ENCODE measurements at regions not wholly inside any gene's neighbourhood (a gene's known extent, or its start where the extent isn't known, plus 50 kb on each side); places are given as distances from the start of the nearest gene placed in this dataset.

GRCh38 chr6:170008294-170008785, 256.9 kb downstream of the ERMARD start:
- no peaks in the 10 kb centered on the region for H3K36me3 ChIP-seq (ENCODE audit: control insufficient read depth in 2 of 2, extremely low read depth in 1 of 2, insufficient read depth in 2 of 2, low read length in 2 of 2)
- CTCF ChIA-PET, result interaction anchor here (0.8 to 1.4 kb wide), 2 partner anchors 12 to 176 kb away, joined by 3 to 4 read pairs; no protein-coding TSS in a partner anchor
- H3K9ac ChIP-seq (replicated peaks; ENCODE audit: extremely low read depth, insufficient read depth, low read length), result no peak overlapping the region
- POLR2A ChIA-PET, result no interaction called here
- H3K9me3 ChIP-seq (replicated peaks; ENCODE audit: control insufficient read depth, insufficient read depth, low read length), result no peaks in the 10 kb centered on the region
- no peak for TF ChIP-seq POLR2A (IDR thresholded peaks at IDR 0.05; ENCODE audit: low read depth, low read length)
- no peak overlapping the region for H3K4me2 ChIP-seq (ENCODE audit: insufficient read depth, low read length)
- BruUV-seq (replicated peaks), result no TSS peak
- no peak for FAIRE-seq
- H2AFZ ChIP-seq (ENCODE audit: low read depth, low read length), result no peak overlapping the region
- H3K27me3 ChIP-seq (ENCODE audit: control insufficient read depth in 2 of 2, insufficient read depth in 2 of 2, low read length in 2 of 2), result peaks cover 13 to 22% of the 10 kb centered on the region in 2 experiments
- dilution Hi-C loops (cut with MboI; ENCODE audit: extremely low pct_ligation_motif_present, low sequenced_read_pairs) (no loop called here), intact Hi-C loops (cut with micrococcal nuclease) (no loop called here)
- H3K9me1 ChIP-seq (replicated peaks; ENCODE audit: control insufficient read depth, extremely low read depth, insufficient read depth, low read length), result no peaks in the 10 kb centered on the region
- H3K27ac ChIP-seq (ENCODE audit: insufficient read depth, low read depth, low read length), result no peak overlapping the region
- H3K4me1 ChIP-seq (ENCODE audit: control insufficient read depth, extremely low read depth, insufficient read depth, low read length), result no peaks in the 10 kb centered on the region
- no peak overlapping the region for H3K4me3 ChIP-seq (replicated peaks in 1 of 3; ENCODE audit: insufficient read depth in 1 of 3, low read depth in 1 of 3, low read length in 3 of 3)
- H3K79me2 ChIP-seq (ENCODE audit: control insufficient read depth, insufficient read depth, low read length), result no peaks in the 10 kb centered on the region
- H4K20me1 ChIP-seq (replicated peaks; ENCODE audit: control insufficient read depth, extremely low read depth, insufficient read depth, low read length), result no peaks in the 10 kb centered on the region
- no peak for DNase-seq (ENCODE audit: low read depth, low spot score)

- H3K36me3 ChIP-seq (ENCODE audit: control insufficient read depth in 2 of 2, extremely low read depth in 1 of 2, insufficient read depth in 2 of 2, low read length in 2 of 2), result no peaks in the 10 kb centered on the region
- no peak overlapping the region for H3K4me3 ChIP-seq (replicated peaks in 1 of 3; ENCODE audit: insufficient read depth in 1 of 3, low read depth in 1 of 3, low read length in 3 of 3)
- TF ChIP-seq EZH2 (IDR thresholded peaks at IDR 0.05; ENCODE audit: borderline replicate concordance, low read depth, low read length, severe bottlenecking) (no peak), MYC (IDR thresholded peaks at IDR 0.05; ENCODE audit: low read depth, low read length) (no peak), GATA2 (IDR thresholded peaks at IDR 0.05; ENCODE audit: insufficient read depth, insufficient read length, low read depth, low read length) (no peak), CTCF (IDR thresholded peaks at IDR 0.05; ENCODE audit: extremely low read depth in 1 of 2, insufficient read depth in 1 of 2, low read depth in 1 of 2, low read length in 2 of 2) (no peak), MAX (IDR thresholded peaks at IDR 0.05; ENCODE audit: insufficient read depth, insufficient read length) (no peak), POLR2AphosphoS5 (IDR thresholded peaks at IDR 0.05; ENCODE audit: insufficient read depth, low read depth, low read length) (no peak), JUN (IDR thresholded peaks at IDR 0.05; ENCODE audit: borderline replicate concordance, insufficient read depth, insufficient read length, low read depth) (no peak), POLR2A (IDR thresholded peaks at IDR 0.05; ENCODE audit: low read depth, low read length) (no peak), FOS (IDR thresholded peaks at IDR 0.05; ENCODE audit: borderline replicate concordance, insufficient read depth, low read length) (no peak)
- no peak overlapping the region for H3K9ac ChIP-seq (replicated peaks; ENCODE audit: extremely low read depth, insufficient read depth, low read length)
- no peaks in the 10 kb centered on the region for H3K79me2 ChIP-seq (ENCODE audit: control insufficient read depth, insufficient read depth, low read length)
- no peak overlapping the region for H2AFZ ChIP-seq (ENCODE audit: low read depth, low read length)
- intact Hi-C loops (cut with micrococcal nuclease), result no loop called here
- no peak overlapping the region for H3K4me2 ChIP-seq (ENCODE audit: insufficient read depth, low read length)
- no peaks in the 10 kb centered on the region for H4K20me1 ChIP-seq (replicated peaks; ENCODE audit: control insufficient read depth, extremely low read depth, insufficient read depth, low read length)
- no peaks in the 10 kb centered on the region for H3K9me1 ChIP-seq (replicated peaks; ENCODE audit: control insufficient read depth, extremely low read depth, insufficient read depth, low read length)
- H3K27me3 ChIP-seq (ENCODE audit: control insufficient read depth in 2 of 2, insufficient read depth in 2 of 2, low read length in 2 of 2), result peaks cover 11 to 19% of the 10 kb centered on the region in 2 experiments
- dilution Hi-C loops (cut with MboI; ENCODE audit: extremely low pct_ligation_motif_present, low sequenced_read_pairs), result no loop called here
- no peak overlapping the region for H3K27ac ChIP-seq (ENCODE audit: insufficient read depth, low read depth, low read length)
- ChIA-PET CTCF (interaction anchor here (0.8 to 1.4 kb wide), 2 partner anchors 12 to 176 kb away, joined by 3 to 4 read pairs; no protein-coding TSS in a partner anchor), POLR2A (no interaction called here)
- FAIRE-seq, result no peak
- H3K4me1 ChIP-seq (ENCODE audit: control insufficient read depth, extremely low read depth, insufficient read depth, low read length), result no peaks in the 10 kb centered on the region
- BruUV-seq (replicated peaks), result no TSS peak
- DNase-seq (ENCODE audit: low read depth, low spot score), result no peak
- H3K9me3 ChIP-seq (replicated peaks; ENCODE audit: control insufficient read depth, insufficient read depth, low read length), result no peaks in the 10 kb centered on the region
Observed at GRCh38 chr6:170007468-170008293, 256.3 kb downstream of the ERMARD start.
